NT2/D1 (cell line): ENCODE measurements at regions not wholly inside any gene's neighbourhood (a gene's known extent, or its start where the extent isn't known, plus 50 kb on each side); places are given as distances from the start of the nearest gene placed in this dataset.

Source experiments
- SUZ12 ChIP-seq: IDR thresholded peaks from 2 replicates; pipeline ENCODE4 v1.6.1; 2011; ENCODE audit not compliant: insufficient read length, insufficient read depth; ENCODE audit errors: extremely low read depth
- ZNF274 ChIP-seq: IDR thresholded peaks from 2 replicates; pipeline ENCODE4 v1.6.1; 2011; ENCODE audit warnings: mild to moderate bottlenecking, low read depth, low read length

GRCh38 chr3:74673326-74673725 is 58.9 kb upstream of the CNTN3 start:
- no peak for TF ChIP-seq ZNF274
- TF ChIP-seq SUZ12 = no peak
